GM23248 (cell line): ENCODE measurements at regions not wholly inside any gene's neighbourhood (a gene's known extent, or its start where the extent isn't known, plus 50 kb on each side); places are given as distances from the start of the nearest gene placed in this dataset.

Experiments
- DNase-seq: peaks from one replicate; pipeline ENCODE4 v3.0.0-alpha.2; 2015
- H2AFZ ChIP-seq: fragments of 200-600 bp; sonication (generic); 2 replicates; pipeline ENCODE4 v1.6.1; 2016; ENCODE audit warnings: antibody characterized with exemption
- H3F3A ChIP-seq: fragments of 200-600 bp; sonication (generic); 2 replicates; pipeline ENCODE4 v1.6.1; 2016; ENCODE audit warnings: mild to moderate bottlenecking, antibody characterized with exemption, mixed run types; ENCODE audit not compliant: insufficient read depth
- H3K27ac ChIP-seq: fragments of 200-600 bp; sonication (generic); 2 replicates; pipeline ENCODE4 v1.5.1; 2016; ENCODE audit warnings: mild to moderate bottlenecking
- H3K27me3 ChIP-seq: fragments of 200-600 bp; sonication (generic); replicated peaks from 2 replicates; pipeline ENCODE4 v1.6.1; 2016; ENCODE audit warnings: mild to moderate bottlenecking; ENCODE audit not compliant: insufficient read depth
- H3K36me3 ChIP-seq: fragments of 200-600 bp; sonication (generic); 2 replicates; pipeline ENCODE4 v1.6.1; 2016; ENCODE audit warnings: low read depth, mild to moderate bottlenecking
- H3K4me1 ChIP-seq: fragments of 200-600 bp; sonication (generic); 2 replicates; pipeline ENCODE4 v1.6.1; 2016; ENCODE audit warnings: mild to moderate bottlenecking; ENCODE audit not compliant: insufficient read depth
- H3K4me2 ChIP-seq: fragments of 200-600 bp; sonication (generic); one replicate; pipeline ENCODE4 v1.6.1; 2016; ENCODE audit warnings: mild to moderate bottlenecking; ENCODE audit not compliant: unreplicated experiment
- H3K4me3 ChIP-seq: fragments of 200-600 bp; sonication (generic); 2 replicates; pipeline ENCODE4 v1.5.1; 2016; ENCODE audit warnings: mild to moderate bottlenecking
- H3K79me2 ChIP-seq: fragments of 200-600 bp; sonication (generic); 2 replicates; pipeline ENCODE4 v1.6.1; 2016; ENCODE audit warnings: mild to moderate bottlenecking; ENCODE audit not compliant: insufficient read depth
- H3K9ac ChIP-seq: fragments of 200-600 bp; sonication (generic); 2 replicates; pipeline ENCODE4 v1.6.1; 2016; ENCODE audit warnings: mild to moderate bottlenecking
- H3K9me2 ChIP-seq: fragments of 200-600 bp; sonication (generic); 2 replicates; pipeline ENCODE4 v1.6.1; 2016; ENCODE audit warnings: mixed run types, mild to moderate bottlenecking, moderate library complexity; ENCODE audit not compliant: insufficient read depth
- H3K9me3 ChIP-seq: fragments of 200-600 bp; sonication (generic); one replicate; pipeline ENCODE4 v1.6.1; 2017; ENCODE audit warnings: low read depth
- H4K20me1 ChIP-seq: fragments of 200-600 bp; sonication (generic); 2 replicates; pipeline ENCODE4 v1.6.0; 2016; ENCODE audit not compliant: insufficient read depth
- EZH2 ChIP-seq: fragments of 200-600 bp; sonication (generic); IDR thresholded peaks from 2 replicates; pipeline ENCODE4 v1.6.1; 2018; ENCODE audit warnings: antibody characterized with exemption, mild to moderate bottlenecking; ENCODE audit not compliant: insufficient read depth, poor library complexity, severe bottlenecking
- EZH2phosphoT487 ChIP-seq: fragments of 200-600 bp; sonication (generic); IDR thresholded peaks from 2 replicates; pipeline ENCODE4 v1.6.1; 2018; ENCODE audit warnings: antibody characterized with exemption, moderate library complexity, mild to moderate bottlenecking, low read depth; ENCODE audit not compliant: insufficient read depth
- WGBS, 2 experiments: methylation state at CpG; one replicate each; pipeline ENCODE4 v1.1.6; 2015 to 2017; ENCODE audit warnings: low lambda C conversion rate in 2 of 2, low coverage in 1 of 2; ENCODE audit errors: missing lambda C conversion rate in 2 of 2; 5-methylcytosine and 5-hydroxymethylcytosine counted together
- in situ Hi-C: fragments of 300-500 bp; cut with MboI; formaldehyde crosslinking; loops from 2 replicates; pipeline ENCODE4 v1.15.0; 2020

GRCh38 chr3:177331203-177331835 lies 134.0 kb upstream of the TBL1XR1 start:
- TF ChIP-seq EZH2 (no peak), EZH2phosphoT487 (no peak)
- DNase-seq: no peak
- H2AFZ ChIP-seq: peak overlapping the region; percentile 8; the same call in 1 of the 2 replicates
- no peak overlapping the region for H3K27ac ChIP-seq
- H3K4me3 ChIP-seq: no peak overlapping the region
- H3K36me3 ChIP-seq: no peaks in the 10 kb centered on the region
- H3K79me2 ChIP-seq: no peaks in the 10 kb centered on the region
- H3F3A ChIP-seq: no peaks in the 10 kb centered on the region
- no peaks in the 10 kb centered on the region for H3K9me2 ChIP-seq
- H3K9ac ChIP-seq: no peak overlapping the region
- H3K9me3 ChIP-seq: no peaks in the 10 kb centered on the region
- H4K20me1 ChIP-seq: no peaks in the 10 kb centered on the region
- in situ Hi-C loops: no loop called here
- peaks cover 19% of the 10 kb centered on the region for H3K4me1 ChIP-seq
- no peak overlapping the region for H3K4me2 ChIP-seq
- H3K27me3 ChIP-seq: no peaks in the 10 kb centered on the region
- 72 to 73% methylated on average over 3 of the region's 3 CpGs for WGBS, 2 experiments

GRCh38 chr3:177332955-177333354 lies 135.7 kb upstream of the TBL1XR1 start:
- Histone ChIP-seq H3K27me3 (no peaks in the 10 kb centered on the region), H3K4me3 (no peak overlapping the region), H3K9me3 (no peaks in the 10 kb centered on the region), H2AFZ (no peak overlapping the region), H3K79me2 (no peaks in the 10 kb centered on the region), H3K4me2 (no peak overlapping the region), H3K27ac (no peak overlapping the region), H3K9ac (no peak overlapping the region), H3K36me3 (no peaks in the 10 kb centered on the region), H3K4me1 (peaks cover 33% of the 10 kb centered on the region), H4K20me1 (no peaks in the 10 kb centered on the region), H3F3A (peaks cover 13% of the 10 kb centered on the region; the same call in 1 of the 2 replicates), H3K9me2 (no peaks in the 10 kb centered on the region)
- in situ Hi-C loops: no loop called here
- 100% methylated on average over 2 of the region's 2 CpGs for WGBS, 2 experiments
- DNase-seq: no peak
- TF ChIP-seq EZH2phosphoT487 (no peak), EZH2 (no peak)

- TF ChIP-seq EZH2 (no peak), EZH2phosphoT487 (no peak)
- H3F3A ChIP-seq: peaks cover 22% of the 10 kb centered on the region
- no peaks in the 10 kb centered on the region for H3K9me3 ChIP-seq
- H3K4me2 ChIP-seq: no peak overlapping the region
- peaks cover 42% of the 10 kb centered on the region for H3K4me1 ChIP-seq
- no peak for DNase-seq
- H3K79me2 ChIP-seq: no peaks in the 10 kb centered on the region
- H4K20me1 ChIP-seq: no peaks in the 10 kb centered on the region
- H3K9ac ChIP-seq: no peak overlapping the region
- no peak overlapping the region for H2AFZ ChIP-seq
- H3K9me2 ChIP-seq: no peaks in the 10 kb centered on the region
- 60 to 65% methylated on average over 7 of the region's 7 CpGs for WGBS, 2 experiments
- H3K27ac ChIP-seq: no peak overlapping the region
- no peaks in the 10 kb centered on the region for H3K27me3 ChIP-seq
- H3K4me3 ChIP-seq: no peak overlapping the region
- no peaks in the 10 kb centered on the region for H3K36me3 ChIP-seq
- in situ Hi-C loops: no loop called here
Observed at GRCh38 chr3:177333533-177334520, 136.5 kb upstream of the TBL1XR1 start.

- WGBS, 2 experiments: 95% methylated on average over 5 of the region's 5 CpGs
- no peak overlapping the region for H3K9ac ChIP-seq
- no peak overlapping the region for H3K4me2 ChIP-seq
- no peak overlapping the region for H3K4me3 ChIP-seq
- H3K27me3 ChIP-seq: no peaks in the 10 kb centered on the region
- peaks cover 45% of the 10 kb centered on the region for H3K4me1 ChIP-seq
- H2AFZ ChIP-seq: no peak overlapping the region
- no peaks in the 10 kb centered on the region for H3K36me3 ChIP-seq
- TF ChIP-seq EZH2phosphoT487 (no peak), EZH2 (no peak)
- no peak overlapping the region for H3K27ac ChIP-seq
- no peaks in the 10 kb centered on the region for H3K79me2 ChIP-seq
- no peaks in the 10 kb centered on the region for H4K20me1 ChIP-seq
- in situ Hi-C loops: no loop called here
- DNase-seq: no peak
- H3F3A ChIP-seq: peaks cover 26% of the 10 kb centered on the region
- no peaks in the 10 kb centered on the region for H3K9me2 ChIP-seq
- no peaks in the 10 kb centered on the region for H3K9me3 ChIP-seq
Observed at GRCh38 chr3:177334803-177335202, 137.5 kb upstream of the TBL1XR1 start.
